ENCODE measurements at regions not wholly inside any gene's neighbourhood (a gene's known extent, or its start where the extent isn't known, plus 50 kb on each side); places are given as distances from the start of the nearest gene placed in this dataset.

GRCh38 chr18:45270289-45270771 lies 344.9 kb upstream of the SLC14A2 start:
- H3K9me3 ChIP-seq (ENCODE audit: low read length): peaks cover 14% of the 10 kb centered on the region
- ChIA-PET CTCF (ENCODE audit: low intra/inter-chr PET ratio, low total read pairs) (no interaction called here), POLR2A (no interaction called here)
- BruUV-seq (replicated peaks): no TSS peak
- H3K4me1 ChIP-seq (ENCODE audit: insufficient read depth, low read length): no peaks in the 10 kb centered on the region
- no peak overlapping the region for H3K9ac ChIP-seq (ENCODE audit: insufficient read depth, low read depth, low read length)
- no peak overlapping the region for H3K27ac ChIP-seq (ENCODE audit: extremely low read length, insufficient read depth, low read length)
- no peak for ATAC-seq
- no peaks in the 10 kb centered on the region for H3K36me3 ChIP-seq (replicated peaks in 1 of 2; ENCODE audit: control insufficient read depth in 1 of 2, insufficient read depth in 2 of 2, low read length in 2 of 2)
- FAIRE-seq: no peak
- H2AFZ ChIP-seq (ENCODE audit: low read length): no peak overlapping the region
- DNase-seq (ENCODE audit: low spot score): no peak
- H3K4me3 ChIP-seq (replicated peaks in 1 of 3; ENCODE audit: insufficient read depth in 1 of 3, low read depth in 2 of 3, low read length in 3 of 3): no peak overlapping the region
- TF ChIP-seq HNRNPUL1 (IDR thresholded peaks at IDR 0.05; ENCODE audit: low read depth, low read length) (no peak), HMGA1 (CRISPR knock-in tag; conservative IDR thresholded peaks at IDR 0.05) (no peak)
- H4K20me1 ChIP-seq (ENCODE audit: insufficient read depth, low read length): no peaks in the 10 kb centered on the region
- no peaks in the 10 kb centered on the region for H3K79me2 ChIP-seq (ENCODE audit: insufficient read depth, low read length)
- intact Hi-C loops (cut with micrococcal nuclease; ENCODE audit: unreplicated experiment): no loop called here
- in situ Hi-C loops (cut with HindIII; ENCODE audit: extremely low pct_ligation_motif_present, low pct_unique_long_range_greater_than_20kb): no loop called here
- no peaks in the 10 kb centered on the region for H3K27me3 ChIP-seq (ENCODE audit: control insufficient read depth in 1 of 2, insufficient read depth in 2 of 2, low read length in 2 of 2)
- no peak overlapping the region for H3K4me2 ChIP-seq (ENCODE audit: low read depth, low read length)

DNA sequence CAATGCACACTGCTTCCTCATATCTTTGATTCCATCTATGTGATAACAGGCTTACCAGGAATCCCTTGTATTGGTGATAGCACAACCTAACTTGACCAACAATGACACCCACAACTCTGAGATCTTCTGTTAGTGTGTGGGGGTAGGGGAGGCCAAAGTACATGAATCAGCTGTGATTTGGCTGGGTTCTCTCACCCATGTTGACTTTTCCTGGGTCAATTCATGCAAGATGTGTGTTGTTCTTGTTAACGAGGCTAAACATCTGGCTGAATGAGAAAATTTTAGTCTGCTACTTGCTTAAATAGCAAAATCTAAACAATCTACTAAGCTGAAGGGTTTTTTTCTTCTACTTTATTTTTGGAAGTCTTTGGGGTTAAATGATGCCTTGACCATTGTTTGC lies 341.2 kb upstream of the SLC14A2 start:
- DNase-seq (ENCODE audit: low spot score): no peak
- no peak for FAIRE-seq
- H3K27me3 ChIP-seq (ENCODE audit: control insufficient read depth in 1 of 2, insufficient read depth in 2 of 2, low read length in 2 of 2): no peaks in the 10 kb centered on the region
- H3K4me1 ChIP-seq (ENCODE audit: insufficient read depth, low read length): no peaks in the 10 kb centered on the region
- ChIA-PET CTCF (ENCODE audit: low intra/inter-chr PET ratio, low total read pairs) (no interaction called here), POLR2A (no interaction called here)
- H3K9me3 ChIP-seq (ENCODE audit: low read length): peaks cover 17% of the 10 kb centered on the region
- intact Hi-C loops (cut with micrococcal nuclease; ENCODE audit: unreplicated experiment) (no loop called here), in situ Hi-C loops (cut with HindIII; ENCODE audit: extremely low pct_ligation_motif_present, low pct_unique_long_range_greater_than_20kb) (no loop called here)
- no peak for ATAC-seq
- H3K4me2 ChIP-seq (ENCODE audit: low read depth, low read length): no peak overlapping the region
- no peaks in the 10 kb centered on the region for H4K20me1 ChIP-seq (ENCODE audit: insufficient read depth, low read length)
- no peaks in the 10 kb centered on the region for H3K36me3 ChIP-seq (replicated peaks in 1 of 2; ENCODE audit: control insufficient read depth in 1 of 2, insufficient read depth in 2 of 2, low read length in 2 of 2)
- H3K27ac ChIP-seq (ENCODE audit: extremely low read length, insufficient read depth, low read length): no peak overlapping the region
- no peak overlapping the region for H3K4me3 ChIP-seq (replicated peaks in 1 of 3; ENCODE audit: insufficient read depth in 1 of 3, low read depth in 2 of 3, low read length in 3 of 3)
- no peak overlapping the region for H2AFZ ChIP-seq (ENCODE audit: low read length)
- WGBS (ENCODE audit: low lambda C conversion rate): 7% methylated on average over 1 of the region's 1 CpG
- no peaks in the 10 kb centered on the region for H3K79me2 ChIP-seq (ENCODE audit: insufficient read depth, low read length)
- no TSS peak for BruUV-seq (replicated peaks)
- no peak overlapping the region for H3K9ac ChIP-seq (ENCODE audit: insufficient read depth, low read depth, low read length)
- TF ChIP-seq, protein P1, sequence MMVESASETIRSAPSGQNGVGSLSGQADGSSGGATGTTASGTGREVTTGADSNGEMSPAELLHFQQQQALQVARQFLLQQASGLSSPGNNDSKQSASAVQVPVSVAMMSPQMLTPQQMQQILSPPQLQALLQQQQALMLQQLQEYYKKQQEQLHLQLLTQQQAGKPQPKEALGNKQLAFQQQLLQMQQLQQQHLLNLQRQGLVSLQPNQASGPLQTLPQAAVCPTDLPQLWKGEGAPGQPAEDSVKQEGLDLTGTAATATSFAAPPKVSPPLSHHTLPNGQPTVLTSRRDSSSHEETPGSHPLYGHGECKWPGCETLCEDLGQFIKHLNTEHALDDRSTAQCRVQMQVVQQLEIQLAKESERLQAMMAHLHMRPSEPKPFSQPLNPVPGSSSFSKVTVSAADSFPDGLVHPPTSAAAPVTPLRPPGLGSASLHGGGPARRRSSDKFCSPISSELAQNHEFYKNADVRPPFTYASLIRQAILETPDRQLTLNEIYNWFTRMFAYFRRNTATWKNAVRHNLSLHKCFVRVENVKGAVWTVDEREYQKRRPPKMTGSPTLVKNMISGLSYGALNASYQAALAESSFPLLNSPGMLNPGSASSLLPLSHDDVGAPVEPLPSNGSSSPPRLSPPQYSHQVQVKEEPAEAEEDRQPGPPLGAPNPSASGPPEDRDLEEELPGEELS (CRISPR knock-in tag; IDR thresholded peaks at IDR 0.05): no peak
- TF ChIP-seq PHF20 (CRISPR knock-in tag; IDR thresholded peaks at IDR 0.05): no peak
- no peak for TF ChIP-seq ESRRA (CRISPR knock-in tag; IDR thresholded peaks at IDR 0.05; ENCODE audit: low read depth)
- TF ChIP-seq MTA1 (CRISPR knock-in tag; IDR thresholded peaks at IDR 0.05; ENCODE audit: borderline replicate concordance): no peak
- no peak for TF ChIP-seq SOX13 (IDR thresholded peaks at IDR 0.05)
- no peak for TF ChIP-seq SOX13 (CRISPR knock-in tag; conservative IDR thresholded peaks at IDR 0.05 in 1 of 2, IDR thresholded peaks at IDR 0.05 in 1 of 2)
- TF ChIP-seq ZNF850 (CRISPR knock-in tag; conservative IDR thresholded peaks at IDR 0.05): no peak
- TF ChIP-seq HNRNPH1 (optimal IDR thresholded peaks at IDR 0.05; ENCODE audit: low read depth, low read length): no peak
- no peak for TF ChIP-seq MEIS2 (CRISPR knock-in tag; IDR thresholded peaks at IDR 0.05)
- TF ChIP-seq FOSL2 (CRISPR knock-in tag; IDR thresholded peaks at IDR 0.05): no peak
- no peak for TF ChIP-seq POLR2AphosphoS5 (IDR thresholded peaks at IDR 0.05; ENCODE audit: low read depth, low read length)
- no peak for TF ChIP-seq MEF2D (CRISPR knock-in tag; IDR thresholded peaks at IDR 0.05)
- TF ChIP-seq ZKSCAN1 (IDR thresholded peaks at IDR 0.05; ENCODE audit: low read length): no peak
- TF ChIP-seq SRSF4 (IDR thresholded peaks at IDR 0.05; ENCODE audit: low read depth, low read length, poor library complexity, severe bottlenecking): no peak
- TF ChIP-seq ZNF282 (IDR thresholded peaks at IDR 0.05; ENCODE audit: partially characterized antibody): no peak
- no peak for TF ChIP-seq GABPB1 (CRISPR knock-in tag; IDR thresholded peaks at IDR 0.05)
- no peak for TF ChIP-seq FOXJ3 (CRISPR knock-in tag; IDR thresholded peaks at IDR 0.05; ENCODE audit: borderline replicate concordance)
- TF ChIP-seq ZNF337 (CRISPR knock-in tag; IDR thresholded peaks at IDR 0.05; ENCODE audit: borderline replicate concordance, low read depth): no peak
- TF ChIP-seq ZNF124 (CRISPR knock-in tag; IDR thresholded peaks at IDR 0.05): no peak
